NT2/D1 (cell line): ENCODE measurements at regions not wholly inside any gene's neighbourhood (a gene's known extent, or its start where the extent isn't known, plus 50 kb on each side); places are given as distances from the start of the nearest gene placed in this dataset.

Experiments used
- DNase-seq: peaks from one replicate; pipeline ENCODE4 v3.0.0-alpha.2; 2011; ENCODE audit warnings: low read depth, low spot score
- H3K27me3 ChIP-seq: 2 replicates; pipeline ENCODE4 v1.6.0; 2011; ENCODE audit warnings: mild to moderate bottlenecking; ENCODE audit not compliant: insufficient read length, insufficient read depth
- H3K36me3 ChIP-seq: 2 replicates; pipeline ENCODE4 v1.6.1; 2011; ENCODE audit warnings: mild to moderate bottlenecking, low read length, mixed read lengths; ENCODE audit not compliant: insufficient read depth, insufficient read length
- H3K4me1 ChIP-seq: 2 replicates; pipeline ENCODE4 v1.5.1; 2011; ENCODE audit not compliant: insufficient read depth, insufficient read length
- H3K4me3 ChIP-seq: 2 replicates; pipeline ENCODE4 v1.5.1; 2011; ENCODE audit warnings: low read depth; ENCODE audit not compliant: insufficient read length
- H3K9ac ChIP-seq: 2 replicates; pipeline ENCODE4 v1.6.0; 2011; ENCODE audit warnings: low read depth; ENCODE audit not compliant: insufficient read length
- H3K9me3 ChIP-seq: 2 replicates; pipeline ENCODE4 v1.5.1; 2011; ENCODE audit warnings: mild to moderate bottlenecking, low read length; ENCODE audit not compliant: insufficient read depth
- SUZ12 ChIP-seq: IDR thresholded peaks from 2 replicates; pipeline ENCODE4 v1.6.1; 2011; ENCODE audit not compliant: insufficient read length, insufficient read depth; ENCODE audit errors: extremely low read depth
- YY1 ChIP-seq: IDR thresholded peaks from 2 replicates; pipeline ENCODE4 v1.6.1; 2011; ENCODE audit not compliant: insufficient read length, insufficient read depth
- ZNF274 ChIP-seq: IDR thresholded peaks from 2 replicates; pipeline ENCODE4 v1.6.1; 2011; ENCODE audit warnings: mild to moderate bottlenecking, low read depth, low read length

GRCh38 chr7:16028103-16028502, 341.6 kb upstream of the MEOX2 start:
- Histone ChIP-seq H3K27me3 (no peaks in the 10 kb centered on the region), H3K4me1 (no peaks in the 10 kb centered on the region), H3K36me3 (no peaks in the 10 kb centered on the region), H3K9me3 (no peaks in the 10 kb centered on the region), H3K4me3 (no peak overlapping the region), H3K9ac (no peak overlapping the region)
- TF ChIP-seq SUZ12 (no peak), YY1 (no peak), ZNF274 (no peak)
- no peak for DNase-seq

GRCh38 chr7:16027396-16027795, 340.9 kb upstream of the MEOX2 start:
- H3K4me1 ChIP-seq = no peaks in the 10 kb centered on the region
- no peaks in the 10 kb centered on the region for H3K9me3 ChIP-seq
- TF ChIP-seq ZNF274 = no peak
- TF ChIP-seq SUZ12 = no peak
- TF ChIP-seq YY1 = no peak
- no peaks in the 10 kb centered on the region for H3K36me3 ChIP-seq
- no peak overlapping the region for H3K9ac ChIP-seq
- no peak overlapping the region for H3K4me3 ChIP-seq
- DNase-seq = no peak
- H3K27me3 ChIP-seq = no peaks in the 10 kb centered on the region

DNA sequence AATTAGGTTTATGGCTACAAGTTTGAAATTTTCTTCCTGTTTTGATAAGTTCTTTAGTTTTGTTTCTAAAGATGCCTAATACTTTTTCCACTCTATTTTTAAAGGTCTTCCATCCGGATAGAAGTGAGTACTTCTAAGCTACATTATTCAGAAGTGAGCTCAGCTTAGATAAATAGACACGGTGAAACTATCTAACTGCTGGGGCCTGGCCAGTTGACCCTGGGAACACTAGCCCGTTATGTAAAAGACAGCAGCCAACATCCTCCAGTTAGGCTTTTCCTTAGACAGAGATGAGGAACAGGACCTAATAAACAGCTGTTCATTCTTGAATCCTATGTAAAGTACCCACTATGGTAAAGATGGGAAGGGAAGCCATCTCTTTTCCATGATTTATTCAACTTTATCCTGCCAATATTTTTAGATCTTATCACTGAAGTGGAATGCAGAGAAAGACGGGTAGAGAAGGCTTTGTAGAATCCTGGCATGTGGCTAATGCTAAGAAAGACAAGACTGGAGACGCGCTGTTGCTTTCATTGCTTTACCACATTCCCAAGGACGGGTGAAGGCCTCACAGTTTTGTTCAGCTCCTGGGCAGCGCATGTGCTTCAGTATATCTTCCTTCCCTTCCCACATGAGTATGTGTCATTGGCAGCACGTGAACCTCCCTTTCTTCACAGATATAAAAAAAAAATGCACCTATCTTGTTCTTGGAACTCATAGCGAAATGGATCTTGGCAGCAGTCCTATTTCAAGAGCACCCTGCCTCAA, 340.0 kb upstream of the MEOX2 start:
- no peak for DNase-seq
- Histone ChIP-seq H3K27me3 (no peaks in the 10 kb centered on the region), H3K9me3 (no peaks in the 10 kb centered on the region), H3K36me3 (no peaks in the 10 kb centered on the region), H3K9ac (no peak overlapping the region), H3K4me3 (no peak overlapping the region), H3K4me1 (no peaks in the 10 kb centered on the region)
- no peak for TF ChIP-seq YY1
- TF ChIP-seq ZNF274 = no peak
- TF ChIP-seq SUZ12 = no peak

DNA sequence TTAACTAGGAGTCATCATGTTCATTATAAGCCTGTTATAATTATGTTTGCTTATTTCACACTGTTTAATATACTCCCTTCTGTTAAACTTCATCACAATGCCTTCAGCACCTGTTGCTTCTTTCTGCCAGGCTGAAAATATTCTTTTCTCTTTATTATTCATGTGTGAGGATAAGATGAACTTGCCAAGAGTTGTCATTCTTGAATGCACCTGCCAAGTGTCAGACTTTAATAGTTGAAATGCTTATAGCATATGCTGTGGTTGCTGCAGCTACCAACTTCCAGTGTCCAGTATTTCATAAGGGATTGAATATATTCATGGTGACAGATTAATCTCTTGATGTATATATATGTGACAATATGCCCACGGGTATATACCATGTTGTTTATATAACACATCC, 339.2 kb upstream of the MEOX2 start:
- no peak for TF ChIP-seq ZNF274
- TF ChIP-seq SUZ12 = no peak
- TF ChIP-seq YY1 = no peak
- H3K27me3 ChIP-seq = no peaks in the 10 kb centered on the region
- no peaks in the 10 kb centered on the region for H3K4me1 ChIP-seq
- H3K4me3 ChIP-seq = no peak overlapping the region
- H3K36me3 ChIP-seq = no peaks in the 10 kb centered on the region
- no peak for DNase-seq
- H3K9ac ChIP-seq = no peak overlapping the region
- no peaks in the 10 kb centered on the region for H3K9me3 ChIP-seq

DNA sequence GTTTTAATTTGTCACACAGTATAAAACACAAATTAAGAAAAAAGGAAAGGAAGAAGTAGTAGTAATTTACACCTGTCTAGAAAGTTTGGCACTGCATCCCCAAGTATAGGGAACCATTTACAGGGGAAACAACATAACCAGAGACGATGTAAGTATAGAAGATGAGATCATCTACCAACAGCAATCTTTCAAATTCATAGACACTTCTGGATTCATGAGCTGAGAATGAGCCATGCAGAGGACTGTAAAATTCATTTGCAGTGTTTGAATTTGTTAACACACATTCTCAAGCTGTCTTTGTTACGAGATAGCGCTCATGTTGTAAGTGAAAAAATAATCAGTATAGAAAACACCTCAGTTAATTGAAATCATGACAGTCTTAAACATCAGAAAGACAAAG, 337.0 kb upstream of the MEOX2 start:
- H3K9ac ChIP-seq = no peak overlapping the region

DNA sequence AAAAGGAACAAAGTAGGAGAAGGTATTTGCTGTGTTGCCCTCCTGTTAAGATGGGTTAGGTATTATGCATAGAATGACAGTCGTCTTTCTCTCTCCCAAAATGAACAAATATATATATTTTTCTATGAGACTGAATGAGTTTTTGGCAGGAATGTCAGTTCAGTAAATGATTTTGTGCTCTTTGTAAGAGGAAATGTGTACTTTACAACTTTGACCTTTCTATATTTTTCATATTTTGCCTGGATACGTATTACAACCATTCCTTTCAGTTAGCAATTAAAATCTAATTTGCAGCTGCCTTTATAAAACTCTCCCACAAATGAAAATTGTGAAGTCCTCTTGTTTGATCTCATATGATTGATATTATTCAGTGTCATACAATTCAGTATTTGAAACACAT, 336.6 kb upstream of the MEOX2 start:
- Histone ChIP-seq H3K36me3 (no peaks in the 10 kb centered on the region), H3K27me3 (no peaks in the 10 kb centered on the region), H3K4me1 (no peaks in the 10 kb centered on the region), H3K9me3 (no peaks in the 10 kb centered on the region), H3K9ac (no peak overlapping the region), H3K4me3 (no peak overlapping the region)
- DNase-seq = no peak
- TF ChIP-seq ZNF274 (no peak), SUZ12 (no peak), YY1 (no peak)

More for the DNA sequence above, 337.0 kb upstream of the MEOX2 start:
- DNase-seq = no peak
- Histone ChIP-seq H3K27me3 (no peaks in the 10 kb centered on the region), H3K36me3 (no peaks in the 10 kb centered on the region), H3K4me3 (no peak overlapping the region), H3K4me1 (no peaks in the 10 kb centered on the region), H3K9me3 (no peaks in the 10 kb centered on the region)
- TF ChIP-seq YY1 (no peak), SUZ12 (no peak), ZNF274 (no peak)

- H3K27me3 ChIP-seq = no peaks in the 10 kb centered on the region
- H3K36me3 ChIP-seq = no peaks in the 10 kb centered on the region
- no peak overlapping the region for H3K4me3 ChIP-seq
- no peaks in the 10 kb centered on the region for H3K9me3 ChIP-seq
- DNase-seq = no peak
- H3K4me1 ChIP-seq = no peaks in the 10 kb centered on the region
- no peak overlapping the region for H3K9ac ChIP-seq
- TF ChIP-seq ZNF274 = no peak
- TF ChIP-seq SUZ12 = no peak
- TF ChIP-seq YY1 = no peak
Observed at GRCh38 chr7:16021851-16022250, 335.4 kb upstream of the MEOX2 start.
